ENCODE measurements at regions not wholly inside any gene's neighbourhood (a gene's known extent, or its start where the extent isn't known, plus 50 kb on each side); places are given as distances from the start of the nearest gene placed in this dataset.

GRCh38 chr16:86740298-86740697, 161.9 kb downstream of the FOXL1 start:
- TF ChIP-seq GATA2 (IDR thresholded peaks at IDR 0.05; ENCODE audit: low read depth, low read length) (no peak), GATA3 (IDR thresholded peaks at IDR 0.05; ENCODE audit: low read depth, low read length) (no peak)
